ENCODE measurements at regions not wholly inside any gene's neighbourhood (a gene's known extent, or its start where the extent isn't known, plus 50 kb on each side); places are given as distances from the start of the nearest gene placed in this dataset.

- TF ChIP-seq CTCF (IDR thresholded peaks at IDR 0.05): no peak
- TF ChIP-seq POLR2A (IDR thresholded peaks at IDR 0.05): no peak
These were observed 56.5 kb upstream of the ADORA2B start for GRCh38 chr17:15888436-15888835.

Data from Peyer's patch (tissue), 4 donors.